ENCODE measurements at regions not wholly inside any gene's neighbourhood (a gene's known extent, or its start where the extent isn't known, plus 50 kb on each side); places are given as distances from the start of the nearest gene placed in this dataset.

DNA sequence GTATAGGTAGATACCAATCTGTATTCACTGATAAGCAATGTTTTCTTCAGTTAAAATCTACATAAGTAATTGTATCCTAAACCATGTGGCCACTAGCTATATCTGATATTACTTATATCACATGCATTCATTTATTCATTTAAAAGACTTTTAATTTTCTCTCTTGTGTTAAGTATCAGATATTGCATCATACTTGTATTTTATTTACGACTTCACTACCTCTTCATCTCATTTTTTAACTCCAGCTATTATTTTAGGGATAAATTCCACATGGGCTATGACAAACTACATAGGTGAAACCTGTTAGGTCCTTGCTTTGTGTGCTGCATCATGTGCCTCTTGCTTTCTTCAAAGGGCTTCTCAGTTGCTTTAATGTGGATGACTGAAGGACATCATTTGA is 1018.3 kb downstream of the ZPLD1 start:
- Histone ChIP-seq H3K9me3 (replicated peaks; ENCODE audit: control insufficient read depth, insufficient read depth, low read length) (no peaks in the 10 kb centered on the region), H3K4me3 (no peak overlapping the region), H3K4me2 (ENCODE audit: control insufficient read depth, insufficient read depth) (no peak overlapping the region), H4K20me1 (ENCODE audit: control insufficient read depth, insufficient read depth) (no peaks in the 10 kb centered on the region), H3K79me2 (ENCODE audit: control insufficient read depth, insufficient read depth, low read length) (no peaks in the 10 kb centered on the region), H3K27ac (ENCODE audit: control insufficient read depth, insufficient read depth) (no peak overlapping the region), H3K36me3 (ENCODE audit: control insufficient read depth in 2 of 2, insufficient read depth in 2 of 2, low read length in 1 of 2) (no peaks in the 10 kb centered on the region), H3K27me3 (replicated peaks in 1 of 2; ENCODE audit: control insufficient read depth in 2 of 2, insufficient read depth in 2 of 2, low read length in 1 of 2) (no peaks in the 10 kb centered on the region), H3K9ac (ENCODE audit: control insufficient read depth, insufficient read depth, low read length) (no peak overlapping the region), H3K4me1 (ENCODE audit: control insufficient read depth, insufficient read depth, low read length) (no peaks in the 10 kb centered on the region), H2AFZ (ENCODE audit: control insufficient read depth, low read depth, low read length) (no peak overlapping the region)
- intact Hi-C loops (cut with micrococcal nuclease; ENCODE audit: unreplicated experiment) (no loop called here), in situ Hi-C loops (cut with MboI) (no loop called here)
- FAIRE-seq = no peak
- SMC1A ChIA-PET (ENCODE audit: uncharacterized antibody, unreplicated experiment) = interaction anchor here (1.0 kb wide), 1 partner anchor 16 kb away, joined by 3 read pairs; no protein-coding TSS in a partner anchor
- TF ChIP-seq SIN3A (IDR thresholded peaks at IDR 0.05; ENCODE audit: low read depth, low read length) (no peak), NRF1 (conservative IDR thresholded peaks at IDR 0.05; ENCODE audit: low read depth, low read length) (no peak), CREB1 (IDR thresholded peaks at IDR 0.05; ENCODE audit: low read depth) (no peak), BCL11A (IDR thresholded peaks at IDR 0.05; ENCODE audit: low read depth, low read length) (no peak), ATF7 (IDR thresholded peaks at IDR 0.05; ENCODE audit: low read depth) (no peak), POLR2A (IDR thresholded peaks at IDR 0.05; ENCODE audit: low read depth, low read length) (no peak)
- WGBS (ENCODE audit: insufficient coverage, insufficient replicate concordance, low lambda C conversion rate, missing lambda C conversion rate) = 0% methylated on average over 1 of the region's 1 CpG
- CTCF ChIA-PET = interaction anchor here (0.5 kb wide), 1 partner anchor 466 kb away, joined by 3 read pairs; no protein-coding TSS in a partner anchor
- ATAC-seq = no peak
- POLR2A ChIA-PET = no interaction called here
- DNase-seq (ENCODE audit: low read depth, low spot score) = no peak
- RAD21 ChIA-PET (ENCODE audit: unreplicated experiment) = no interaction called here
- no TSS peak for BruUV-seq (replicated peaks)

- intact Hi-C loops (cut with micrococcal nuclease; ENCODE audit: unreplicated experiment) = no loop called here
- H3K9ac ChIP-seq (ENCODE audit: control insufficient read depth, insufficient read depth, low read length) = no peak overlapping the region
- no TSS peak for BruUV-seq (replicated peaks)
- CTCF ChIA-PET = no interaction called here
- H3K9me3 ChIP-seq (replicated peaks; ENCODE audit: control insufficient read depth, insufficient read depth, low read length) = no peaks in the 10 kb centered on the region
- no peak for TF ChIP-seq EED (IDR thresholded peaks at IDR 0.05; ENCODE audit: low read depth)
- TF ChIP-seq RBBP5 (conservative IDR thresholded peaks at IDR 0.05) = no peak
- TF ChIP-seq ATF7 (IDR thresholded peaks at IDR 0.05; ENCODE audit: low read depth) = no peak
- POLR2A ChIA-PET = no interaction called here
- H3K36me3 ChIP-seq (ENCODE audit: control insufficient read depth in 2 of 2, insufficient read depth in 2 of 2, low read length in 1 of 2) = no peaks in the 10 kb centered on the region
- ATAC-seq (no peak), DNase-seq (ENCODE audit: low read depth, low spot score) (no peak), FAIRE-seq (no peak)
- no peaks in the 10 kb centered on the region for H3K4me1 ChIP-seq (ENCODE audit: control insufficient read depth, insufficient read depth, low read length)
- H3K27me3 ChIP-seq (replicated peaks in 1 of 2; ENCODE audit: control insufficient read depth in 2 of 2, insufficient read depth in 2 of 2, low read length in 1 of 2) = no peaks in the 10 kb centered on the region
- RAD21 ChIA-PET (ENCODE audit: unreplicated experiment) = interaction anchor here (0.7 kb wide), 1 partner anchor 10 kb away, joined by 3 read pairs; no protein-coding TSS in a partner anchor
- in situ Hi-C loops (cut with MboI) = no loop called here
- H3K4me3 ChIP-seq = no peak overlapping the region
- no peaks in the 10 kb centered on the region for H3K79me2 ChIP-seq (ENCODE audit: control insufficient read depth, insufficient read depth, low read length)
- no peak overlapping the region for H3K4me2 ChIP-seq (ENCODE audit: control insufficient read depth, insufficient read depth)
- no peak overlapping the region for H2AFZ ChIP-seq (ENCODE audit: control insufficient read depth, low read depth, low read length)
- SMC1A ChIA-PET (ENCODE audit: uncharacterized antibody, unreplicated experiment) = interaction anchor here (1.5 kb wide), 1 partner anchor 9 kb away, joined by 3 read pairs; no protein-coding TSS in a partner anchor
- H3K27ac ChIP-seq (ENCODE audit: control insufficient read depth, insufficient read depth) = no peak overlapping the region
- H4K20me1 ChIP-seq (ENCODE audit: control insufficient read depth, insufficient read depth) = no peaks in the 10 kb centered on the region
- 48% methylated on average over 3 of the region's 3 CpGs for WGBS (ENCODE audit: insufficient coverage, insufficient replicate concordance, low lambda C conversion rate, missing lambda C conversion rate)
Measured at GRCh38 chr3:103459815-103460214, 1025.0 kb downstream of the ZPLD1 start.
